ENCODE measurements at regions not wholly inside any gene's neighbourhood (a gene's known extent, or its start where the extent isn't known, plus 50 kb on each side); places are given as distances from the start of the nearest gene placed in this dataset.
A peak's percentile ranks its signal among the peaks of the same experiment; 100 is the strongest.

DNA sequence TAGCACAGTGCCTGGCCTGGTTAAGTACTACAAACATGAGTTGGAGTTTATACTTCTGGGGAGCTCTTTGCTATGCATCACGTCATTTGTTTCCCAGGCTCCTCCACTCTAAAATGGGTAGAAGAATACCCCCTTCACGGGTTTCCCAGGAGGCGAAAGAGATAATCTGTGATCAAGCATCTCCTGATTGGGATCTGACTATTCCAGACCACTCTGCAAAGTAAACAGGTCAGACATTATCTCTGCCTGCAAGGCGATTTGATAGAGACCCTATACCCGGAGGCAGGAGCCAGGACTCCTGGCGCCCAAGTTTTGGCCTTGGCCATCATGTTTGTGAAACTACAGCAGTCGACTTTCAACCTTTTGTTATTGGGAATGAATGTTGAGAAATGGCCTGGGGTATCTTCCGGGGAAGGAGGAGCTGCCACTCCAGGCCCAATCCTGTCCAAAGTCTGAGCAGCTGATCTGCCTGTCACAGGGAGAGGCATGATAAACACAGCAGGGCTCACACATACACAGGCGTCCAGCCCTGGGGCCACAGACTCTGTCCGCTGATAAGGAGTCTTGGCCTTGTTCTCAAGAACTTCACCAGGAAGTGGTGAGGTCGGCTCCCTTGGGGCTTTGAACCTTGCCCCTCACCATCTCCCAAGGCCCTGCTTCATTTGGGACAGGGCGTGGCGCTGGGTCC lies 199.9 kb downstream of the MAF start (continued):
- no peak for TF ChIP-seq SAP30 (IDR thresholded peaks at IDR 0.05; ENCODE audit: borderline replicate concordance, insufficient read depth, low read depth, low read length, poor library complexity, severe bottlenecking)
- TF ChIP-seq, protein P1, sequence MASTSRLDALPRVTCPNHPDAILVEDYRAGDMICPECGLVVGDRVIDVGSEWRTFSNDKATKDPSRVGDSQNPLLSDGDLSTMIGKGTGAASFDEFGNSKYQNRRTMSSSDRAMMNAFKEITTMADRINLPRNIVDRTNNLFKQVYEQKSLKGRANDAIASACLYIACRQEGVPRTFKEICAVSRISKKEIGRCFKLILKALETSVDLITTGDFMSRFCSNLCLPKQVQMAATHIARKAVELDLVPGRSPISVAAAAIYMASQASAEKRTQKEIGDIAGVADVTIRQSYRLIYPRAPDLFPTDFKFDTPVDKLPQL (IDR thresholded peaks at IDR 0.05; ENCODE audit: extremely low read depth, insufficient read length): no peak
- peak; percentile 57; the same call in 1 of the 2 replicates for TF ChIP-seq SPI1 (IDR thresholded peaks at IDR 0.05; ENCODE audit: borderline replicate concordance, low read depth, low read length)
- 0 out of 2 replicates have a peak, but pooled peaks have one; percentile 9 for TF ChIP-seq ZNF24 (IDR thresholded peaks at IDR 0.05)
- TF ChIP-seq SIN3A (IDR thresholded peaks at IDR 0.05; ENCODE audit: borderline replicate concordance in 2 of 2, control insufficient read depth in 1 of 2, low read depth in 2 of 2, low read length in 2 of 2): peak in 1 of 2 experiments; percentile 66; a peak in 1 of 4 replicates
- peak; percentile 97 for TF ChIP-seq POLR2AphosphoS5 (IDR thresholded peaks at IDR 0.05; ENCODE audit: control insufficient read depth, insufficient read depth, low read depth, low read length)
- TF ChIP-seq EGR1 (conservative IDR thresholded peaks at IDR 0.05): no peak
- TF ChIP-seq BMI1 (IDR thresholded peaks at IDR 0.05; ENCODE audit: low read length): no peak
- TF ChIP-seq SMARCE1 (IDR thresholded peaks at IDR 0.05): peak; percentile 65; the same call in 1 of the 2 replicates
- TF ChIP-seq CXXC5 (CRISPR knock-in tag; IDR thresholded peaks at IDR 0.05): peak; percentile 63
- TF ChIP-seq TCF3 (CRISPR knock-in tag; IDR thresholded peaks at IDR 0.05): peak; percentile 90
- TF ChIP-seq CC2D1A (IDR thresholded peaks at IDR 0.05): peak; percentile 63; the same call in 1 of the 2 replicates
- TF ChIP-seq, protein P2, sequence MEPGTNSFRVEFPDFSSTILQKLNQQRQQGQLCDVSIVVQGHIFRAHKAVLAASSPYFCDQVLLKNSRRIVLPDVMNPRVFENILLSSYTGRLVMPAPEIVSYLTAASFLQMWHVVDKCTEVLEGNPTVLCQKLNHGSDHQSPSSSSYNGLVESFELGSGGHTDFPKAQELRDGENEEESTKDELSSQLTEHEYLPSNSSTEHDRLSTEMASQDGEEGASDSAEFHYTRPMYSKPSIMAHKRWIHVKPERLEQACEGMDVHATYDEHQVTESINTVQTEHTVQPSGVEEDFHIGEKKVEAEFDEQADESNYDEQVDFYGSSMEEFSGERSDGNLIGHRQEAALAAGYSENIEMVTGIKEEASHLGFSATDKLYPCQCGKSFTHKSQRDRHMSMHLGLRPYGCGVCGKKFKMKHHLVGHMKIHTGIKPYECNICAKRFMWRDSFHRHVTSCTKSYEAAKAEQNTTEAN (CRISPR knock-in tag; IDR thresholded peaks at IDR 0.05): no peak
- TF ChIP-seq TGIF2 (CRISPR knock-in tag; IDR thresholded peaks at IDR 0.05): no peak
- TF ChIP-seq, protein P3, sequence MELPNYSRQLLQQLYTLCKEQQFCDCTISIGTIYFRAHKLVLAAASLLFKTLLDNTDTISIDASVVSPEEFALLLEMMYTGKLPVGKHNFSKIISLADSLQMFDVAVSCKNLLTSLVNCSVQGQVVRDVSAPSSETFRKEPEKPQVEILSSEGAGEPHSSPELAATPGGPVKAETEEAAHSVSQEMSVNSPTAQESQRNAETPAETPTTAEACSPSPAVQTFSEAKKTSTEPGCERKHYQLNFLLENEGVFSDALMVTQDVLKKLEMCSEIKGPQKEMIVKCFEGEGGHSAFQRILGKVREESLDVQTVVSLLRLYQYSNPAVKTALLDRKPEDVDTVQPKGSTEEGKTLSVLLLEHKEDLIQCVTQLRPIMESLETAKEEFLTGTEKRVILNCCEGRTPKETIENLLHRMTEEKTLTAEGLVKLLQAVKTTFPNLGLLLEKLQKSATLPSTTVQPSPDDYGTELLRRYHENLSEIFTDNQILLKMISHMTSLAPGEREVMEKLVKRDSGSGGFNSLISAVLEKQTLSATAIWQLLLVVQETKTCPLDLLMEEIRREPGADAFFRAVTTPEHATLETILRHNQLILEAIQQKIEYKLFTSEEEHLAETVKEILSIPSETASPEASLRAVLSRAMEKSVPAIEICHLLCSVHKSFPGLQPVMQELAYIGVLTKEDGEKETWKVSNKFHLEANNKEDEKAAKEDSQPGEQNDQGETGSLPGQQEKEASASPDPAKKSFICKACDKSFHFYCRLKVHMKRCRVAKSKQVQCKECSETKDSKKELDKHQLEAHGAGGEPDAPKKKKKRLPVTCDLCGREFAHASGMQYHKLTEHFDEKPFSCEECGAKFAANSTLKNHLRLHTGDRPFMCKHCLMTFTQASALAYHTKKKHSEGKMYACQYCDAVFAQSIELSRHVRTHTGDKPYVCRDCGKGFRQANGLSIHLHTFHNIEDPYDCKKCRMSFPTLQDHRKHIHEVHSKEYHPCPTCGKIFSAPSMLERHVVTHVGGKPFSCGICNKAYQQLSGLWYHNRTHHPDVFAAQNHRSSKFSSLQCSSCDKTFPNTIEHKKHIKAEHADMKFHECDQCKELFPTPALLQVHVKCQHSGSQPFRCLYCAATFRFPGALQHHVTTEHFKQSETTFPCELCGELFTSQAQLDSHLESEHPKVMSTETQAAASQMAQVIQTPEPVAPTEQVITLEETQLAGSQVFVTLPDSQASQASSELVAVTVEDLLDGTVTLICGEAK (IDR thresholded peaks at IDR 0.05): no peak
- TF ChIP-seq, protein P3 (CRISPR knock-in tag; IDR thresholded peaks at IDR 0.05): no peak
- TF ChIP-seq MTA2 (IDR thresholded peaks at IDR 0.05; ENCODE audit: low read depth): peak; percentile 84
- TF ChIP-seq ZFX (CRISPR knock-in tag; IDR thresholded peaks at IDR 0.05): peak; percentile 33
